ENCODE measurements at regions not wholly inside any gene's neighbourhood (a gene's known extent, or its start where the extent isn't known, plus 50 kb on each side); places are given as distances from the start of the nearest gene placed in this dataset.
"Not testable (repeated sequence)": the region's sequence is repeated elsewhere in the genome, so short reads cannot be mapped to it uniquely, and the experiment has no call there.

- Histone ChIP-seq H3K9me3 (ENCODE audit: control insufficient read depth, low read length) (no peaks in the 10 kb centered on the region), H3K4me3 (ENCODE audit: extremely low read depth, insufficient read depth, low read length, poor library complexity, severe bottlenecking) (no peak overlapping the region), H3K4me1 (ENCODE audit: control insufficient read depth, insufficient read depth, low read length, poor library complexity, severe bottlenecking) (peaks cover 15% of the 10 kb centered on the region), H3K27ac (ENCODE audit: low read depth, low read length, severe bottlenecking) (no peak overlapping the region), H3K36me3 (ENCODE audit: control insufficient read depth, insufficient read depth, low read length) (no peaks in the 10 kb centered on the region)
- 75 to 93% methylated on average over 3 to 8 of the region's 8 CpGs for WGBS, 2 experiments (ENCODE audit: insufficient coverage in 2 of 2)
Observed at GRCh38 chr11:69894648-69895047, 75.4 kb upstream of the FGF3 start.

- no peaks in the 10 kb centered on the region for H3K36me3 ChIP-seq (ENCODE audit: control insufficient read depth, insufficient read depth, low read length)
- no peak overlapping the region for H3K4me3 ChIP-seq (ENCODE audit: extremely low read depth, insufficient read depth, low read length, poor library complexity, severe bottlenecking)
- H3K9me3 ChIP-seq (ENCODE audit: control insufficient read depth, low read length): no peaks in the 10 kb centered on the region
- H3K27ac ChIP-seq (ENCODE audit: low read depth, low read length, severe bottlenecking): no peak overlapping the region
- peaks cover 16% of the 10 kb centered on the region for H3K4me1 ChIP-seq (ENCODE audit: control insufficient read depth, insufficient read depth, low read length, poor library complexity, severe bottlenecking)
Observed at GRCh38 chr11:69896250-69896649, 77.0 kb upstream of the FGF3 start.

DNA sequence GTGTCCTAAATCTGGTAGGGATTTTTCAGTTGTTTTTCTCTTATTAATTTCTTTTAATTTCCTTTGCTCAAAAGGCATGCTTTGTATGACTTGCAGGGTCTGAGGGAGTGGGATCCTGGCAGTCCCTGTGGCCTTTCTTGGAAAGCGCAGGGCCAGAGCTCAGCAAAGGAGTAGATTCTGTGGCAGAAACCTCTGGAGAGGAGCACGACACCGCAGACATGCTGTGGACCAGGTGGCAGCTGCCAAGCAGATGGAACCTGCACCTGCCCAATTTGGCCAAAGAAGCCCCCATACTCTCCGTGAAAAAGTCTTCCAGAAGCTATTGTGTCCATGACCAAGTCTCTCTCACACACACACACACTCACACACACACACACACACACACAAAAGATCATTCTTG lies 78.9 kb upstream of the FGF3 start:
- WGBS, 2 experiments (ENCODE audit: insufficient coverage in 2 of 2): 82 to 87% methylated on average over 3 to 4 of the region's 4 CpGs
- no peaks in the 10 kb centered on the region for H3K36me3 ChIP-seq (ENCODE audit: control insufficient read depth, insufficient read depth, low read length)
- H3K4me3 ChIP-seq (ENCODE audit: extremely low read depth, insufficient read depth, low read length, poor library complexity, severe bottlenecking): no peak overlapping the region
- H3K4me1 ChIP-seq (ENCODE audit: control insufficient read depth, insufficient read depth, low read length, poor library complexity, severe bottlenecking): peaks cover 9% of the 10 kb centered on the region
- no peak overlapping the region for H3K27ac ChIP-seq (ENCODE audit: low read depth, low read length, severe bottlenecking)
- no peaks in the 10 kb centered on the region for H3K9me3 ChIP-seq (ENCODE audit: control insufficient read depth, low read length)

- no peaks in the 10 kb centered on the region for H3K36me3 ChIP-seq (ENCODE audit: control insufficient read depth, insufficient read depth, low read length)
- no peaks in the 10 kb centered on the region for H3K9me3 ChIP-seq (ENCODE audit: control insufficient read depth, low read length)
- H3K4me3 ChIP-seq (ENCODE audit: extremely low read depth, insufficient read depth, low read length, poor library complexity, severe bottlenecking): no peak overlapping the region
- 74 to 85% methylated on average over 6 to 7 of the region's 9 CpGs for WGBS, 2 experiments (ENCODE audit: insufficient coverage in 2 of 2)
- peaks cover 9% of the 10 kb centered on the region for H3K4me1 ChIP-seq (ENCODE audit: control insufficient read depth, insufficient read depth, low read length, poor library complexity, severe bottlenecking)
- H3K27ac ChIP-seq (ENCODE audit: low read depth, low read length, severe bottlenecking): no peak overlapping the region
Observed at GRCh38 chr11:69899957-69900821, 81.0 kb upstream of the FGF3 start.

GRCh38 chr11:69900822-69901302 lies 81.6 kb upstream of the FGF3 start:
- not testable (repeated sequence) for H3K27ac ChIP-seq (ENCODE audit: low read depth, low read length, severe bottlenecking); H3K4me1 ChIP-seq (ENCODE audit: control insufficient read depth, insufficient read depth, low read length, poor library complexity, severe bottlenecking)
- WGBS, 2 experiments (ENCODE audit: insufficient coverage in 2 of 2): 81 to 87% methylated on average over 3 to 4 of the region's 5 CpGs

DNA sequence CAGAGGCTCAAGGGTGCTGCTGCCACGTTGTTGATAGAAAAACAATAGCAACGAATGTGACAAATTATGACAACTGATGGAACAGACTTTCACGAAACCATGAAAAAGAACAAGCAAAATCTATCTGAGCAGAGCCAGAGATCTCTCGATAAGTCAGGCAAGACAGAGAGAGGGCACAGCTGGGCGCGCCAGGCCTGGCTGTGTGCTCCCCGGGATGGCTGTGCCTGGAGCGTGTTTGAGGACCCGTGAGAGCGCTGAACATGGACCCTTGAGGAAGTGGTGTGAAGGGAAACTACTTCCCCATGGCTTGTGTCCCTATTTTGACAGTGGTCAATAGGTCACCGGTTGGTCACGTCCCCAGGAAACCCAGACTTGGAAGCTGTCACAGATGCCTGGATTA lies 83.1 kb upstream of the FGF3 start:
- Histone ChIP-seq H3K9me3 (ENCODE audit: control insufficient read depth, low read length) (no peaks in the 10 kb centered on the region), H3K36me3 (ENCODE audit: control insufficient read depth, insufficient read depth, low read length) (no peaks in the 10 kb centered on the region), H3K27ac (ENCODE audit: low read depth, low read length, severe bottlenecking) (no peak overlapping the region), H3K4me1 (ENCODE audit: control insufficient read depth, insufficient read depth, low read length, poor library complexity, severe bottlenecking) (peaks cover 13% of the 10 kb centered on the region), H3K4me3 (ENCODE audit: extremely low read depth, insufficient read depth, low read length, poor library complexity, severe bottlenecking) (no peak overlapping the region)
- WGBS, 2 experiments (ENCODE audit: insufficient coverage in 2 of 2): 93 to 99% methylated on average over 10 of the region's 12 CpGs

More at GRCh38 chr11:69900822-69901302, 81.6 kb upstream of the FGF3 start:
- not testable (repeated sequence) for H3K9me3 ChIP-seq (ENCODE audit: control insufficient read depth, low read length); H3K36me3 ChIP-seq (ENCODE audit: control insufficient read depth, insufficient read depth, low read length); H3K4me3 ChIP-seq (ENCODE audit: extremely low read depth, insufficient read depth, low read length, poor library complexity, severe bottlenecking)

DNA sequence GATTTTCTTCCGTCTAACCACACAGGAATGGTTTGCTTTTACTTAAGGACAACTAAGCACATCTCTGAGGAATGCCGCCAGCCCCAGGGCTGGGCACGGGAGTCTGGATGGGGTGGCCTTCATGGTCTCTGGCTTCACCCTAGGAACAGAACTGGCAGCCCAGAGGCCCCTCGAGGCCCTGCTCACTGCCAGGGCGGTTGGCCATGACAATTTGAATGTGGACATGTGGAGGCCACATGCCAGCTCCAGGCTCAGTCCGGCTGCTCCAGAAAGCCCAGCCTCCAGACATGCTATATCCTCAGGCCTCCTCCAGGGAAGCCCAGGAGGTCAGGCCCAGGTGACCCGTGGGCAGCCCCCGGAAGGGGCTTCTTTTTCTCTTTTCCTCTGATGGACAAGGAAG lies 84.0 kb upstream of the FGF3 start:
- Histone ChIP-seq H3K9me3 (ENCODE audit: control insufficient read depth, low read length) (no peaks in the 10 kb centered on the region), H3K27ac (ENCODE audit: low read depth, low read length, severe bottlenecking) (no peak overlapping the region), H3K4me3 (ENCODE audit: extremely low read depth, insufficient read depth, low read length, poor library complexity, severe bottlenecking) (no peak overlapping the region), H3K36me3 (ENCODE audit: control insufficient read depth, insufficient read depth, low read length) (no peaks in the 10 kb centered on the region), H3K4me1 (ENCODE audit: control insufficient read depth, insufficient read depth, low read length, poor library complexity, severe bottlenecking) (peaks cover 13% of the 10 kb centered on the region)
- whole genome bisulfite sequencing, 2 experiments (ENCODE audit: insufficient coverage in 2 of 2): 91 to 100% methylated on average over 5 to 8 of the region's 8 CpGs

DNA sequence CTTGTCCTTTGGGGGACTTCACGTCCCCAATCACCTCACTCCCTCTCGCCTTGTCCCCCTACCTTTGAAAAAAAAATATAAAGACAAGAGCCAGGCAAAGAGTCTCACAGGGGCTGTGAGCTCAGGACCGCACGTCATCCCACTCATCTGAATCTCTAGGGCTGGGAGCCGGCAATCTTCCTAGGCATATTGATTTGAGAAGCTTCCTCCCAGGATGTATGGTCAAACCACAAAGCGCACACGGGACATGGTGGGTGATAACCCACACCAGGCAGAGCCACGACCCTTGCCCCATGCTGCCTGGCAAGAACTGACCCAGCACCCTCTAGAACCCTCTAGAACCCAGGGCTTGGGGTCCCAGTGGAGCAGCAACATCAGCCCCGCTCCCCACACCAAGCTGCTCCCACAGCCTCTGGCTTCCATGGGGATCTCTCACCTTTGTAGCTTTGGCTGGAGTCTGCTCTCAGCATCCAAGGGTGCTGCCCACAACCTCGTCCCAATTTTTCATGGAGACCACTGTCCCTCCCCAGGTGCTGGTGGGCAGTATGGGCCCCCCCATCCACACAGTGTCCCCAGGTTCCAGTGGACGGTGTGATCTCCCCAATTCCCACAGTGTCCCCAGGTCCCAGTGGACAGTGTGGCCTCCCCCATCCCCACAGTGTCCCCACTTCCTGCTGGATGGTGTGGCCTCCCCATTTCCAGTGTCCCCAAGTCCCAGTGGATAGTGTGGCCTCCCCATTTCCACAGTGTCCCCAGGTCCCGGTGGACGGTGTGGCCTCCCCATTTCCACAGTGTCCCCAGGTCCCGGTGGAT lies 85.2 kb upstream of the FGF3 start:
- WGBS, 2 experiments (ENCODE audit: insufficient coverage in 2 of 2): 78 to 98% methylated on average over 10 to 12 of the region's 14 CpGs
- no peaks in the 10 kb centered on the region for H3K9me3 ChIP-seq (ENCODE audit: control insufficient read depth, low read length)
- peaks cover 13% of the 10 kb centered on the region for H3K4me1 ChIP-seq (ENCODE audit: control insufficient read depth, insufficient read depth, low read length, poor library complexity, severe bottlenecking)
- H3K36me3 ChIP-seq (ENCODE audit: control insufficient read depth, insufficient read depth, low read length): no peaks in the 10 kb centered on the region
- peak overlapping the region; percentile 95 for H3K27ac ChIP-seq (ENCODE audit: low read depth, low read length, severe bottlenecking)
- H3K4me3 ChIP-seq (ENCODE audit: extremely low read depth, insufficient read depth, low read length, poor library complexity, severe bottlenecking): no peak overlapping the region

DNA sequence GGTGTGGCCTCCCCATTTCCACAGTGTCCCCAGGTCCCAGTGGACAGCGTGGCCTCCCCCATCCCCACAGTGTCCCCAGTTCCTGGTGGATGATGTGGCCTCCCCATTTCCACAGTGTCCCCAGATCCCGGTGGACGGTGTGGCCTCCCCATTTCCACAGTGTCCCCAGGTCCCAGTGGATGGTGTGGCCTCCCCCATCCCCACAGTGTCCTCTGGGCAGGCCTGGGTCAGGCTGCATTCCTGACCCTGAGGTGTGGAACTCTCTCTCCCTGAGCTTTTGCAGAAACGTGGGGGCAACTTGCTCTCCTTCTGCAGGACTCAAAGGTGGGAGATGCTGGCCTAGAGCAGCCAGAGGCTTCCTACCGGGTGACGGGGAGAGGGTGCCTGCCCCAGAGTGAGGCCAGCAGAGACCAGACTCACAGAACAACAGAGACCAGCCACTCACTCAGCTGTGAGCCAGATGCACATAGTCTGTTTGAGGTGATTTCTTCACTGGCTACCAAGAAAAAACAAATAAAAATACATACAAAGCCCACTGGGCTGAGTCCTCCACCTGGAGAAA lies 85.8 kb upstream of the FGF3 start:
- H3K4me3 ChIP-seq (ENCODE audit: extremely low read depth, insufficient read depth, low read length, poor library complexity, severe bottlenecking): no peak overlapping the region
- no peaks in the 10 kb centered on the region for H3K36me3 ChIP-seq (ENCODE audit: control insufficient read depth, insufficient read depth, low read length)
- peak overlapping the region; percentile 95 for H3K27ac ChIP-seq (ENCODE audit: low read depth, low read length, severe bottlenecking)
- WGBS, 2 experiments (ENCODE audit: insufficient coverage in 2 of 2): 82 to 94% methylated on average over 5 to 6 of the region's 6 CpGs
- no peaks in the 10 kb centered on the region for H3K9me3 ChIP-seq (ENCODE audit: control insufficient read depth, low read length)
- H3K4me1 ChIP-seq (ENCODE audit: control insufficient read depth, insufficient read depth, low read length, poor library complexity, severe bottlenecking): peaks cover 13% of the 10 kb centered on the region

- H3K27ac ChIP-seq (ENCODE audit: low read depth, low read length, severe bottlenecking): peak overlapping the region; percentile 95
- no peaks in the 10 kb centered on the region for H3K36me3 ChIP-seq (ENCODE audit: control insufficient read depth, insufficient read depth, low read length)
- no peaks in the 10 kb centered on the region for H3K9me3 ChIP-seq (ENCODE audit: control insufficient read depth, low read length)
- H3K4me3 ChIP-seq (ENCODE audit: extremely low read depth, insufficient read depth, low read length, poor library complexity, severe bottlenecking): no peak overlapping the region
- peaks cover 13% of the 10 kb centered on the region for H3K4me1 ChIP-seq (ENCODE audit: control insufficient read depth, insufficient read depth, low read length, poor library complexity, severe bottlenecking)
- WGBS, 2 experiments (ENCODE audit: insufficient coverage in 2 of 2): 69 to 84% methylated on average over 5 to 6 of the region's 13 CpGs
Observed at GRCh38 chr11:69905611-69906452, 86.6 kb upstream of the FGF3 start.
